HG02885 (cell line): ENCODE measurements at regions not wholly inside any gene's neighbourhood (a gene's known extent, or its start where the extent isn't known, plus 50 kb on each side); places are given as distances from the start of the nearest gene placed in this dataset.
A peak's percentile ranks its signal among the peaks of the same experiment; 100 is the strongest.

Source experiments
- ATAC-seq: cut with Tn5 transposase; IDR thresholded peaks from one replicate; pipeline ENCODE4 v1.9.1; 2021; ENCODE audit warnings: mild to moderate bottlenecking; ENCODE audit not compliant: unreplicated experiment, poor library complexity

DNA sequence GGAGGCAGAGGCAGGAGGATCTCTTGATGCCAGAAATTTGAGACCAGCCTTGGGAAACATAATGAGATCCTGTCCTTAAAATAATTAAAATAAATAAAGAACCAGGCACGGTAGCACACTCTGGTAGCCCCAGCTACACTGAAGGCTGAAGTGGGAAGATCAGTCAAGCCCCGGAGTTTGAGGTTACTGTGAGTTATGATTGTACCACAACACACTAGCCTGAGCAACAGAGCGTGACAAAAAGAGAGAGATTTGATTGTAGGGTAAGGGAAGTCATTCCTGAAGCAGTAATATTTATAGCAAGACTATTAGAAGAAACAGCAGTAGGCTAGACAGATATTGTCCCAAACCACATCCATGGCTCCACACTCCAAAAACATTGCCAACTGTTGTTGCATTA, 1408.4 kb upstream of the TENM4 start:
- ATAC-seq, result peak; percentile 61

DNA sequence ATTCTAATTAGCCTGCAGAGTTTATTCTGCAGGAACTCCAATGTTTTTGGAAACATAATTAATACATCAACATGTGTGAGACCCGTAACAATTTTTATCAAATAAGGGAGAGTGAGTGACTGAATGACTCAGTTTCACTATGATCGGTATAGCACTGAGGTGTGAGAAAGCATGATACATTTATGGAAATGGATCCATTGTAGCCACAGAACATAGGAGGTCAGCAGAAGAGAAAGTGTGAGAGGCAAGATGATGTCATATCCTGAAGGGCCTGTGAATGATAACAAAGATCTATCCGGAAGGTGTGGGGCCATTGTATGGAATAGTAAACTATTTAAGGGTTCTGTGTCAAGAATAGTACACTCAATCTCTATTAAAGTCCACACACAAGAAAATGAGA, 1406.1 kb upstream of the TENM4 start:
- ATAC-seq, result peak; percentile 92

DNA sequence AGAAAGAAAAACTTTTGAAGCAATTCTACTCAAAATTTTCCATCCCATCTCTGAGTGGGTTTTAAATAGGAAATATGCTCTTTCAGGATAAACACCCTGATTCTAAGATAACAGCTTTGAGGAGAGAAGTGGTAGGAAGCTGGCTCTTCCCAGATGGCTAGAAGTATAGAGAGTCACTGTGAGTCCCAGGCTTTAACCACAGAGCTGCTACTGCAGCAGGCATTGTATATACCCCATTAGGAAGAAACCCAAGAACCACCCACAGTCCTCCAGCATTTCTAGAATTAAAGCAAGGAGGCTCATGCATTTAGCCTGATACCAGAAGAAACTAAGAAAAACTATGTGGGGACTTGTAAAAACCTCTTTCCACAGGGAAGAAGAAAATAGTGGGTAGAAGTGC, 1405.6 kb upstream of the TENM4 start:
- ATAC-seq, result no peak

DNA sequence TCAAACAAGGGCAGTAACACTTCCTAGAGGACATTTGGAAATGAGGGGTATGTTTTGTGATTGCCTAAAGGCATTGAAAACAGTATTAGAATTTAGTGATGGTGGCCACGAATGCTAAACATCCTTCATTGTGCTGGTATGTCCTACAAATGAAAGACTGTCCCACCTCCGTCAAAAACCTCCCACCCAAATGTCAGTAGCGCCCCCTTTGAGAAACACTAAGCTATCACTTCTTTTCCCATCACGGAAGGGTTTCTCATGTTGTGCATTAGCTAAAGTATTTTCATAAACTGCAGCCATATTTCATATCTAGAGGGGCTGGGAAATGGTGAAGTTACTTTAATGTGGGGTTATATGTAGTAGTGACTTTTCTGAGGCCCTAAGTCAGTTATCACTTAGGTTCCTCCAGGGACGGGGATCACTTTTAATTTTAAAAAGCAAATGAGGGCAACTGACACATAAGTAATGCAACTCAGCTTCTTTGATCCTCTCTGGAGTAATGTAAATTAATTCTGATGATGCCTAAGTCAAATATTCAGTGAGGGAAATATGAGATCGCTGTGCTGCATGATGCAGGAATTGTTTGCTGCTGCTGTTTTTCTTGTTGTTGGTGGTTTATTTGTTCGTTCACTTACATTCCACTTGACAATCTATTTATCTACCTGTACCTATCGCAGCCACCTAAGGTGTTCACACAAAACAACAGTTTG, 1403.4 kb upstream of the TENM4 start:
- ATAC-seq, result no peak

DNA sequence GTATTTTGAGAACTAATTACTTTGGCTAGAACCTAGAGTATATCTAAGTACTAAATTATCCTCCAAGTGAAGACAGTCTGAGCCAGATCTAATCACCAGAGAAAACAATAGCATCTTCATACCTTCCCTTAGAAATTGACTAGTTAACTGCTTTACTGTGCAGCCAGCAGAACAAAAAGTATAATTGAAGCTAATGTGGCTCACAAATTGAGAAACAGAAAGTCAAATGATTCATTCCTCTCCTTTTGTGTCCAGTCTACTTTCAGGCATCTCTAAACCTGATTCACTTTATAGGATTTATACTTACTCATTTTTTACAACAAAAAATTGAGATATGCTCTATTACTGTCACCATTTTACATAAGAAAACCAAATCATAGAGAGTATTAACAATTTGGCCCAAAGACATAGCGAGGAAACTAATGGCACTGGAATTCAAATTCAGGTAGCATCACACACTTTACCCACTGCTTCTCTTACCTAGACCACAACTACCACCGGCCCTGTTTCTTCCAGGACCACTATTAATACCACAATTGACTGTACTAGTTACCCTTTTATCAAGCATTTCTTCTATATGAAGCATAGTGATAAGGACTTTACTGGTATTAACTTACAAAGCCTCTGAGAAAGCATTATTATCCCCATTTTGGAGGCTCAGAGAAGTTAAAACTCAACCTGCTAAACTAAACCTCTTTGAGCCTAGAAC, 1402.6 kb upstream of the TENM4 start:
- ATAC-seq, result peak; percentile 54

DNA sequence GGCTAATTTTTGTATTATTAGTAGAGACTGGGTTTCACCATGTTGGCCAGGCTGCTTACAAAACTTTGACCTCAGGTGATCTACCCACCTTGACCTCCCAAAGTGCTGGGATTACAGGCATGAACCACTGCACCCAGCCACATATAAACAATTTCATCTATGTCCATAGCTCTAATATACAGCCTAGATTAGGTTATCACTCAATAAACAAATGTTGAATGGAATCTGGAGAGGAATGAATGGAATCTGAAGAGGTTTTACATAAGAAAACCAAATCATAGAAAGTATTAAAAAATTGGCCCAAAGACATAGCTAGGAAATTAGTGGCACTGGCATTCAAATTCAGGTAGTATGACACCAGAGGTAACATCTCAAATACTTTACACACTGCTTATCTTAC, 1401.4 kb upstream of the TENM4 start:
- no peak for ATAC-seq

DNA sequence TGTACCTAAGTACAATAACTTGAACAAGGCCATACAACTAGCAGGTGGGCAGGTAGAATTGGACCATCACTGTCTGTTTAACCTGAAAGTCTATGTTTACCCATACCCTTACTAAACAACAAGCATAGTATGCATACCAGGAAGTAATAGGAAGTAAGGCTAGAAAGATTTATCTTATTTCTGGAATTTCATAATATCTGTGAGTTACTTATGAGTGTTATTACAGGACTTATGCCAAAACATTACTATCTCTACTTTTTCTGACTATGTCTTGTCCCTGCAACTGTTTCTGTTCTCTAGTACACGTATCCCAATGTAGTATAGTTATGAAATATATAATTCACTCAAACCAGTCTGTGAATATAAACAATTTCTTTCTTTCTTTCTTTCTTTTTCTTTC, 1400.8 kb upstream of the TENM4 start:
- no peak for ATAC-seq

DNA sequence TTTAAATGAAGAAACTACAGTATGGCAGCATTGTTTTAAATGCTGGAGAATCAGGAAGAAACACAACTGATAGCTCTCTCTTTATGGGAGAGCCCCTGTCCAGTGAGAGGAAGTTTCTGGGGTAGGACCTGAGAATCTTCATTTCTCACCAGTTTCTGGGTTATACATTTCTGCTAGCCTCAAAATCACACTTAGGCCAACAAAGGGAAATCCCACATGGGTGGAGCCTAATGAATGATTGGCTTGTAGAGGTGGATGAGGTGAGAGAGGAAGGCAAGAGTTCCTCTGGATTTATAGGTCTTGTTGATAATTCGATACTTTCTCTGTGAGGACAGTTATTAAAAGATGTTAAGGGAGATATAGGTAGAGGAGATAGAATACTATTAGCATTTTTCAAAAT, 1397.3 kb upstream of the TENM4 start:
- ATAC-seq, result peak; percentile 57

DNA sequence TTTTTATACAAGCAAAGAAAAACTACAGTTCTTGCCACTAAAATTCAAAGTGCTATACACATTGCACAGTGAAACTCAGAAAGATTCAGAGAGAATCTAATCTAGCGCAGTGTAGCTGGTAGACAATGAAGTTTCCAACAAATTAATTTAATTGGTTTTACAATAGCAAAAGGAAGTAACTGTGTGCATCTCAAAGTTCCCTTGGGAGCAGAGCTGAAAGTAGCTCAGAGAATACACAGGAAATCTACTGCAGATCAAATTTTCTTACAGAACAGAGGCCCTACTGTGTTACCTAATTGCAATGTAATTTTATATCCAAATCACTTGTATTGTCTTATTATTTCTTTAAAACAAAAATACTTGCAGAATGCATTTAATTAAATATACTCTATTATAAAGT, 1396.2 kb upstream of the TENM4 start:
- ATAC-seq, result no peak

DNA sequence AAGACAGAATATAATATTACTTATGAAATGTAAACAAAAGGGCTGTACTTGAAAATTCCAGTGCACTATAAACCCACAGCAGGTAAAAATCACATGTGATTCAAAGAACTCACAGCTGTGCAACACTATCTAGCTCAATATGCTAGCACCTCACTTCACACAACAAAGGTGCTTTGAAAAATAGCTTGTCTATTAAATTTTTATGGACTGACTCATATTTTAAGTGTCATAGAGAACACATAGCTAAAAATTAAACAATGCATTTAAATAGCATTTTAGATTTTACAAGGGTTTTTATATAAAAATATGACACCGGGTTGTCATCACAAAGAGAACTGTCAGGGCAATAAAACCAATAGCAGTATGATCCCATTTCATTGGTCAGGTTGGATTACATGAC, 1390.5 kb upstream of the TENM4 start:
- no peak for ATAC-seq

DNA sequence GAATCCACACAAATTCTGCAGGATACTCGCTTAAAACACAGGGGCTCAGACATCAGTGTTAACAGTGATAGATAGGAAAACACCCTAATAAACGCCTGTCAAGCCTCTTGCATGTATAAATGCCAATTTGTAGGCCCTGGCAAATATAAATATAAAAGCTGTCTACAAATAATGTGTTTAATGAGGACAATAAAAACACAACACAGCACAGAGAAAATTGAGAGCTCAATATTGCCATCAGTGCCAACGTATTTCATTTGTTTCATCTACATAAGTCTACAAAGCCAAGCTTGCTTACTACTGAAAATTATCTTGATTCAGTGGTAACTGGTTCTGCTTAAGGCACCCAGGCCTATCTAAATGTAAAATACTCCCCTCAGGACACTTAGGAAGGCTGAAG, 1387.0 kb upstream of the TENM4 start:
- ATAC-seq, result no peak

DNA sequence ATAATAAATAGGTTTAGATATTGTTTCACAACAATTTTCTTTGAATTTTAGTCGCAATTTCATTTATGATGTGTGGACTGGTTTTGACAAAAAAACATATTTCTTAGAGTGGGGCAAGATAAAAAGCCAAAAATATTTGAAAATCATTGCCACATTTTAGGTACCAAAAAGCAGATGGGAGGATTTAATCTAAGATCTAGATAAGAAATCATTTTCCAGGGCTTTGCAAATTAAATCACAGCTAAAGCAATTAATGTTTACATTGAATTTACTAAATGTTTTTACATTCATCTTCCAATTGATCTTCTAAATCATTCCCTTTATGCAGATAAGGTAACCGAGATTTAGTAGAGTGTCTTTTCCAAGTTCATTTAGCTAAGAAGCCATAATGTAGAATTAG, 1386.0 kb upstream of the TENM4 start:
- ATAC-seq, result no peak

DNA sequence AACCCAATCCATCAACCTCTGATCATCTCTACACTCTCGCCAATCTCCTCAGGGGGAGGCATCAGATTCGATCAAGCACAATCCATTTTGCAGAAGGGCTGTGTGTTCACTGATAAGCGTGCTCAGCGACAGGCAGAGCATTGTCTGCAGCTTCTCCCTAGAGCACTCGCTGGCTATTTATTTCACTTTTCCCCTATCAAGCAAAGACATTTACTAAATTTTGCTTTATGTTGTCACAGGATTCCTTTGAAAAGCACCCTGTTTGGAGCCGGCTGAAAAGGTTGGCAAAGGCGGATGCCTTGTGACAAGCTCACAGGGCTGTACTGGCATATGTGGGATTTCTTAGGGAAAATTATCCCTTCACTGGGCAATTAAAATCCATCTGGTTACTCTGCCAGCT, 1381.5 kb upstream of the TENM4 start:
- no peak for ATAC-seq

DNA sequence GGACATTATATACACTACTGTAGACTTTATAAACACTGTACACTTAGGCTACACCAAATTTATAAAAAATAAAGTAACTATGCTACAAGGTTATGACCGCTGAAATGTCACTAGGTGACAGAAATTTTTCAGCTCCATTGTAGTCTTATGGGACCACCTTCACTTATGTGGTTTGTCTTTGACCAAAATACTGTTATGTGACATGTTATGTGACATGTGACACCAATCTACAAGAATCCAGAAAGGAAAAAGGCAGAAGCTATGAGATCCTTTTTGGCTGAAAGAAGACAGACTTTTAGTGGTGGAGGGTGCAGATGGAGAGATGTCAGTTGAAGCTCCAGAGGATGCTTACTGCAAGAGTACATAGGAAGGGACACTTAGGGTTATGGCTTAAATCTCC, 1378.4 kb upstream of the TENM4 start:
- no peak for ATAC-seq

DNA sequence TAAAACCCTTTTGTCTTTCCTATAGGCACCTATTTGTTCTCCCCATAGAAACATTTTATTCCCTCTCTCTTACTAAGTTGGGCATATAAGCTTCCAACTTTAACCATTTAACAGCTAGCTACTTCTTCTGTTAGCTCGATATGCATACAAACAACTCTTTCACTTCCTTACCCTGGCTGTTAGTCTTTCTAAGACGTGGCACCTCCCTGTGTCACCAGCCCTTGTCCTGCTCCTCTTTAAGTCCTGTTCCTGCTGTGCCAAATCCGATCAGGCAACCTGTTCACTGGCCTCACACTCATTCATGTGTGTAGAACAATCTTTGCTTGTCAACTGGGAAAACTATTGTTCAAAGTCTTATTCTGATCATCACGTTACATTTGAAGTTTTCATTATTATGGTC, 1376.1 kb upstream of the TENM4 start:
- peak; percentile 32 for ATAC-seq

DNA sequence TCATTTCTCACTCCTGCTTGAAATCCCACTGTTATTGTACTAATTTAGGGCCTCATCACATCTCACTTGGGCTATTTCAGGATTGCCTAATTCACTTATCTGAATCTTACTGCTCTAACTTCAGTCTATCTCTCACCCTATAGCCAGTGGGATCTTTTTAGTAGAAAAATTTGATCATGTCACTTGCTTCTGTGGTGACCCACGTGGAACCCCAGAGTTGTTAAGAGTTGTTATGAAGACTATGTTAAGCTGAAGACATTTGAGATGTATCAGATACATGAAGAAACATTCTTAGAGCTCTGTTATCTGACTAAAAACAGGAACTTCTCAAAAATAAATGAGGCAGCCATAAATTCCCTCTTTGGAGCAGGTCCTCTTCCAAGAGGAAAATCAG, 1375.6 kb upstream of the TENM4 start:
- ATAC-seq, result peak; percentile 31

DNA sequence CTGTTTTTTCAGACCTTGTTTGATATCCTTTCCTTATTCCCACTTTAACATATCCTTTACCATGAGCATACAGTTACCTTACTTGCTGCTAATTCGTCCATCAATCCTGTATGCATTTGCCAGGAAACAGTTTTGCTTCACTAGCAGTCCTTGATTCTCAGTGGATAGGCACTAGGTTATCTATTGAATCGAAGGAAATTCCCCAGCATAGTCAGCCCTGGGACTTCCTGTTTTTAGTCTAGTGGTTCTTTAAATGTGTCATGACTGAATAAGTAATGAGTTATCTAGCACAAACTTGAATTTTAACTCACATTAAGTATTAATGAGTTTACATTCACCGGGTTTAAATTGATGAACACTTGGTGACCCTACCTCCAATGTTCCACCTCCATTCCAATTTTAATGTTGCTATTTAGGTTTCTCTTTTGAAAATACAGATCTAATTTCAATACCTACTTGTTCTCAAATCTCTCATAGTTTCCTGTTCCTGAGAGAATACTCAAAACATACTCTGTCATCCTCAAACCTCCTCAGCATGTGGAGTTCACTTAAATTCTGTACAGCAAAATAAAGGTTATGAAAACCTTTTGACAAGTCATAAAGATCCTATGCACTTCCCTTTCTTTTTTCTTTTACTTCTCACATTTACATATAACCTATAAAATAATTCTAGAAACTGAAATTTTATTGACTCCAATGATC, 1375.1 kb upstream of the TENM4 start:
- peak; percentile 89 for ATAC-seq

DNA sequence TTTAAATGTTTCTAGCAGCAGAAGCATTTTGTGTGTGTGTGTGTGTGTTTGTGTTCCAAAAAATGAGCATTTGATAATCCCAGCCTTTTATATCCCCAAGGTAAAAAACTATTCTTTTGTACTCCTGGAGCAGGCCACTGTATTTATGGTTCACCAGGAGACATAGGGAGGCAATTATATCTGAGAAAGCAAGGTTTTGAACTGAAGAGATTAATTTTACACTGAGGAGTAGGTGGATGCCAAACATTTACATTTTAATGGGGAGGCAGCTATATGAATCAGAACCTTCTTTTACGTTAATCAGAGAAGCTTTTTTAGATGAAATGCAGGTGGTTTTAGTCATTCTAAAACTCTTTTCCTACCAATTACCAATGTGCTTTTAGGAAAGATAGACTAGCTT, 1374.0 kb upstream of the TENM4 start:
- ATAC-seq, result no peak

DNA sequence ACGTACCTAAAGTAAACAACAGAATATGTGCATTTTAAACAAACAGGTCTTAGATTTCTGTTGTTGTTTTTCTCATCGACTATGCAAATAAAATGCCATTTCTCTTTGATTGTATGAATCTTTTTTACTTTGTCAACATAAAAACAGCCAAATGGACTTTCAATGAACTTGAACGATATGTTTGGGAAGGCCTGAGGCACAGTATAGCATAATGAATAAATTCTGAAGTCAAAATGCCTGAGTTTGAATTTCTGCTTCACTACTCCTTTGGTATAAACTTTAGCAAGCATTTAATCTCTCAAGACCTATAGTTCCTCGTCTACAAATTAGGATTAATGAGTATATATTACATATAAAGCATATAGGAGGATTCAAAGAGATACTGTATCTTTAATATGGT, 1369.9 kb upstream of the TENM4 start:
- ATAC-seq, result no peak

DNA sequence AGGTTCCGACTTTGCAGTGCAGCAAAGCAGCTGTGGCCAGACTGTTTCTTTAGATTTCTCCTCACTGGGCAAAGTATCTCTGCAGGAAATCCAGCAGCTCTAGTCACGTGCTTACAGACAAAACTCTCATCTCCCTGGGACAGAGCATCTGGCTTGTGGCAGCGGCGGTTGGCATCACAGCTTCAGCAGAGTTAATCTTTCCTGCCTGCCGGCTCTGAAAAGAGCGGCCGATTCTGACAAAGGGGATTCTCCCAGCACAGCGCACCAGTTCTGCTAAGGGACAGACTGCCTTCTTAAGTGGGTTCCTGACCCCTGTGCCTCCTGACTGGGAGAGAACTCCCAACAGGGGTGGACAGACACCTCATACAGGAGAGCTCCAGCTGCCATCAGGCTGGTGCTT, 1357.3 kb upstream of the TENM4 start:
- ATAC-seq, result no peak

DNA sequence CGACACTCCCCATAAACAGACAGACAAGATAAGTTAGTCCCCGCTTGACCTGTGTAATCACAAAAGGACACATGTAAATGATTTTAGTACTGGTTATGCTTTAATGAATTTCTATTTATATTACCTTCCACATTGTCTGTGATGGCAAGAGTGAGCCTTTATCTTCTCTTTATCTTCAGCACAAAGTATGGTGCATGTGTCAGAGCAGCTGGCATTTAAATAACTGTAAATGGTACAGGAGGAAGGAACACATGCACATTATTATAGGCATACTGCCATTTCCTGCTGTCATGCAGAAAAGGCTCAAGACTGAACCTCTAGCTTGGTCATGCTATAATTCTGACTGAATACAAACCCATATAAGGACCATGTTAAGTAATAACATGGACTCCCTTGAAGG, 1342.7 kb upstream of the TENM4 start:
- ATAC-seq, result no peak
